K562 (cell line): ENCODE measurements at regions not wholly inside any gene's neighbourhood (a gene's known extent, or its start where the extent isn't known, plus 50 kb on each side); places are given as distances from the start of the nearest gene placed in this dataset.
A peak's percentile ranks its signal among the peaks of the same experiment; 100 is the strongest.

Source experiments
- ARID4B ChIP-seq: sonication (generic); formaldehyde crosslinking; IDR thresholded peaks from 2 replicates; pipeline ENCODE4 v1.8.0; 2022; ENCODE audit warnings: mild to moderate bottlenecking, missing genetic modification reagents
- CBFA2T3 ChIP-seq: fragments of 450-650 bp; IDR thresholded peaks from 2 replicates; pipeline ENCODE4 v1.6.1; 2017
- CC2D1A ChIP-seq: fragments of 450-650 bp; IDR thresholded peaks from 2 replicates; pipeline ENCODE4 v1.6.1; 2017; ENCODE audit warnings: mild to moderate bottlenecking
- CEBPB ChIP-seq: fragments of 450-650 bp; IDR thresholded peaks from 2 replicates; pipeline ENCODE4 v1.6.1; 2016; ENCODE audit warnings: missing genetic modification characterization, missing compliant biosample characterization
- EWSR1 ChIP-seq: fragments of 450-650 bp; IDR thresholded peaks from 2 replicates; pipeline ENCODE4 v1.6.1; 2018; ENCODE audit warnings: borderline replicate concordance, mild to moderate bottlenecking, low read depth, moderate library complexity; ENCODE audit not compliant: partially characterized antibody
- GABPA ChIP-seq: fragments of 200-800 bp; sonication (Bioruptor generic); conservative IDR thresholded peaks from 2 replicates; pipeline ENCODE4 v1.6.1; 2016; ENCODE audit warnings: low read depth, missing genetic modification characterization, missing compliant biosample characterization
- ILK ChIP-seq: fragments of 450-650 bp; IDR thresholded peaks from 2 replicates; pipeline ENCODE4 v1.6.1; 2016; ENCODE audit warnings: missing genetic modification characterization, low read depth, mild to moderate bottlenecking, missing compliant biosample characterization, moderate library complexity, borderline replicate concordance
- MECOM ChIP-seq: fragments of 250-450 bp; sonication (Bioruptor Pico); IDR thresholded peaks from 2 replicates; pipeline ENCODE4 v1.8.0; 2022; ENCODE audit warnings: inconsistent platforms
- NFE2L1 ChIP-seq: fragments of 450-650 bp; IDR thresholded peaks from 2 replicates; pipeline ENCODE4 v1.6.1; 2016; ENCODE audit warnings: missing genetic modification characterization, low read depth, mild to moderate bottlenecking, missing compliant biosample characterization, moderate library complexity, borderline replicate concordance
- NUFIP1 ChIP-seq: fragments of 450-650 bp; IDR thresholded peaks from 2 replicates; pipeline ENCODE4 v1.6.1; 2018; ENCODE audit not compliant: partially characterized antibody
- PPARD ChIP-seq: fragments of 250-450 bp; sonication (Bioruptor Pico); IDR thresholded peaks from 2 replicates; pipeline ENCODE4 v1.8.0; 2022; ENCODE audit warnings: inconsistent platforms, mild to moderate bottlenecking, moderate library complexity
- SMARCA4 ChIP-seq: fragments of 450-650 bp; IDR thresholded peaks from 2 replicates; pipeline ENCODE4 v1.6.1; 2016
- SMARCC2 ChIP-seq: fragments of 450-650 bp; IDR thresholded peaks from 2 replicates; pipeline ENCODE4 v1.6.1; 2017; ENCODE audit warnings: antibody characterized with exemption, moderate library complexity, mild to moderate bottlenecking, low read depth
- SREBF2 ChIP-seq: sonication (generic); formaldehyde crosslinking; IDR thresholded peaks from 2 replicates; pipeline ENCODE4 v1.4.0; 2020; ENCODE audit warnings: mild to moderate bottlenecking, missing genetic modification reagents
- TEAD2 ChIP-seq: fragments of 450-650 bp; IDR thresholded peaks from 2 replicates; pipeline ENCODE4 v1.6.1; 2016; ENCODE audit warnings: missing genetic modification characterization, control low read depth, missing compliant biosample characterization
- ZEB2 ChIP-seq: fragments of 450-650 bp; IDR thresholded peaks from 2 replicates; pipeline ENCODE4 v1.6.1; 2016
- ZHX1 ChIP-seq: fragments of 150-350 bp; conservative IDR thresholded peaks from 2 replicates; pipeline ENCODE4 v1.6.1; 2014; ENCODE audit warnings: low read length
- ZNF445 ChIP-seq: fragments of 250-450 bp; sonication (Bioruptor Pico); IDR thresholded peaks from 2 replicates; pipeline ENCODE4 v1.4.0; 2020; ENCODE audit warnings: low read depth, mild to moderate bottlenecking, moderate library complexity
- ZNF77 ChIP-seq: fragments of 250-450 bp; sonication (Bioruptor Pico); IDR thresholded peaks from 2 replicates; pipeline ENCODE4 v1.5.0; 2020
- TF ChIP-seq, protein P1 (sequence below): fragments of 450-650 bp; conservative IDR thresholded peaks from 2 replicates; pipeline ENCODE4 v1.6.1; 2016; ENCODE audit warnings: missing genetic modification characterization, low read depth, mild to moderate bottlenecking, missing compliant biosample characterization, moderate library complexity
- TF ChIP-seq, protein P2 (sequence below): fragments of 450-650 bp; formaldehyde crosslinking; IDR thresholded peaks from 2 replicates; pipeline ENCODE4 v1.4.0; 2022; ENCODE audit warnings: missing genetic modification characterization

GRCh38 chr3:20323307-20323927 is 137.4 kb upstream of the SGO1 start (continued):
- TF ChIP-seq, protein P1, sequence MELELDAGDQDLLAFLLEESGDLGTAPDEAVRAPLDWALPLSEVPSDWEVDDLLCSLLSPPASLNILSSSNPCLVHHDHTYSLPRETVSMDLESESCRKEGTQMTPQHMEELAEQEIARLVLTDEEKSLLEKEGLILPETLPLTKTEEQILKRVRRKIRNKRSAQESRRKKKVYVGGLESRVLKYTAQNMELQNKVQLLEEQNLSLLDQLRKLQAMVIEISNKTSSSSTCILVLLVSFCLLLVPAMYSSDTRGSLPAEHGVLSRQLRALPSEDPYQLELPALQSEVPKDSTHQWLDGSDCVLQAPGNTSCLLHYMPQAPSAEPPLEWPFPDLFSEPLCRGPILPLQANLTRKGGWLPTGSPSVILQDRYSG = peak; percentile 98
- no peak for TF ChIP-seq ZNF77 (CRISPR knock-in tag)
- peak; percentile 90 for TF ChIP-seq NUFIP1
- TF ChIP-seq MECOM = peak; percentile 99
- peak; percentile 60; the same call in 1 of the 2 replicates for TF ChIP-seq SMARCC2
- peak; percentile 84 for TF ChIP-seq CBFA2T3
- no peak for TF ChIP-seq PPARD
- TF ChIP-seq NFE2L1 (tag) = peak; percentile 61; the same call in 1 of the 2 replicates
- peak; percentile 82 for TF ChIP-seq ZNF445 (CRISPR knock-in tag)
- TF ChIP-seq ILK = peak; percentile 92
- TF ChIP-seq, protein P2, sequence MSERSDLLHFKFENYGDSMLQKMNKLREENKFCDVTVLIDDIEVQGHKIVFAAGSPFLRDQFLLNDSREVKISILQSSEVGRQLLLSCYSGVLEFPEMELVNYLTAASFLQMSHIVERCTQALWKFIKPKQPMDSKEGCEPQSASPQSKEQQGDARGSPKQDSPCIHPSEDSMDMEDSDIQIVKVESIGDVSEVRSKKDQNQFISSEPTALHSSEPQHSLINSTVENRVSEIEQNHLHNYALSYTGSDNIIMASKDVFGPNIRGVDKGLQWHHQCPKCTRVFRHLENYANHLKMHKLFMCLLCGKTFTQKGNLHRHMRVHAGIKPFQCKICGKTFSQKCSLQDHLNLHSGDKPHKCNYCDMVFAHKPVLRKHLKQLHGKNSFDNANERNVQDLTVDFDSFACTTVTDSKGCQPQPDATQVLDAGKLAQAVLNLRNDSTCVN (CRISPR knock-in tag) = peak; percentile 88; the same call in 1 of the 2 replicates
- peak; percentile 96 for TF ChIP-seq TEAD2 (tag)
- peak; percentile 33; the same call in 1 of the 2 replicates for TF ChIP-seq GABPA (tag)
- TF ChIP-seq ARID4B = no peak
- no peak for TF ChIP-seq ZHX1
- no peak for TF ChIP-seq EWSR1
- TF ChIP-seq CC2D1A = peak; percentile 59; the same call in 1 of the 2 replicates
- peak; percentile 95 for TF ChIP-seq CEBPB (tag)
- TF ChIP-seq ZEB2 = peak; percentile 89
- peak; percentile 87 for TF ChIP-seq SMARCA4
- TF ChIP-seq SREBF2 (CRISPR knock-in tag) = 0 out of 2 replicates have a peak, but pooled peaks have one; percentile 86
